Mammary epithelial cell (primary cell): ENCODE measurements at regions not wholly inside any gene's neighbourhood (a gene's known extent, or its start where the extent isn't known, plus 50 kb on each side); places are given as distances from the start of the nearest gene placed in this dataset.

Experiments
- EZH2 ChIP-seq: IDR thresholded peaks from 2 replicates; pipeline ENCODE4 v1.6.1; 2012; ENCODE audit warnings: low read length, inconsistent platforms, borderline replicate concordance
- TF ChIP-seq, protein P1 (sequence below), 2 donors: IDR thresholded peaks in 1 of 2; conservative IDR thresholded peaks in 1 of 2; 2 replicates each; pipeline ENCODE4 v1.5.1; 2011 to 2012; ENCODE audit warnings: inconsistent platforms in 2 of 2, low read length in 2 of 2, mild to moderate bottlenecking in 2 of 2, control low read depth in 1 of 2, low read depth in 1 of 2; ENCODE audit not compliant: insufficient read depth in 1 of 2; ENCODE audit errors: extremely low read depth in 1 of 2

DNA sequence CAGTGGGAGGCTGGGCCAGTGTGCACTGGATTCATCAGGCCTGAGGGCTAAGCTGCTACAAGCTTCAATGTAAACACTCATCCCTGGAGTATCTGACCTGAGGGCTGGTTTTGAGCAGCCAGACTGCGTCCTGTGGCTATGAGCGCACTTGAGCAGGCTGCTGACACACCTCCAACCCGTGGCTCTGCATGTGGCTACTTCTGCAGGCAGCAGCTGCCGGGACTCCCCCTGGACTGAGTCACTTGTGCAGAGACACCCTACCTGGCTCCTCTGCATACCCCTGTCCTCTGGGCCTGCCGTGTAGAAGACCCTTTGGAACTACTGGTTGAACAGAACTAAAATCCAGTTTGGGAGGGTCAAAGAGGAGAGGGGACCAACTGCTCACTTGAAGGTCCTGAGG is 172.0 kb downstream of the SCP2D1 start:
- TF ChIP-seq, protein P1, sequence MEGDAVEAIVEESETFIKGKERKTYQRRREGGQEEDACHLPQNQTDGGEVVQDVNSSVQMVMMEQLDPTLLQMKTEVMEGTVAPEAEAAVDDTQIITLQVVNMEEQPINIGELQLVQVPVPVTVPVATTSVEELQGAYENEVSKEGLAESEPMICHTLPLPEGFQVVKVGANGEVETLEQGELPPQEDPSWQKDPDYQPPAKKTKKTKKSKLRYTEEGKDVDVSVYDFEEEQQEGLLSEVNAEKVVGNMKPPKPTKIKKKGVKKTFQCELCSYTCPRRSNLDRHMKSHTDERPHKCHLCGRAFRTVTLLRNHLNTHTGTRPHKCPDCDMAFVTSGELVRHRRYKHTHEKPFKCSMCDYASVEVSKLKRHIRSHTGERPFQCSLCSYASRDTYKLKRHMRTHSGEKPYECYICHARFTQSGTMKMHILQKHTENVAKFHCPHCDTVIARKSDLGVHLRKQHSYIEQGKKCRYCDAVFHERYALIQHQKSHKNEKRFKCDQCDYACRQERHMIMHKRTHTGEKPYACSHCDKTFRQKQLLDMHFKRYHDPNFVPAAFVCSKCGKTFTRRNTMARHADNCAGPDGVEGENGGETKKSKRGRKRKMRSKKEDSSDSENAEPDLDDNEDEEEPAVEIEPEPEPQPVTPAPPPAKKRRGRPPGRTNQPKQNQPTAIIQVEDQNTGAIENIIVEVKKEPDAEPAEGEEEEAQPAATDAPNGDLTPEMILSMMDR (conservative IDR thresholded peaks at IDR 0.05 in 1 of 2, IDR thresholded peaks at IDR 0.05 in 1 of 2; ENCODE audit: extremely low read depth in 1 of 2, insufficient read depth in 1 of 2, low read depth in 1 of 2, low read length in 2 of 2): no peak
- no peak for TF ChIP-seq EZH2
